Tibial nerve (tissue), 4 donors: ENCODE measurements at regions not wholly inside any gene's neighbourhood (a gene's known extent, or its start where the extent isn't known, plus 50 kb on each side); places are given as distances from the start of the nearest gene placed in this dataset.
A peak's percentile ranks its signal among the peaks of the same experiment; 100 is the strongest.

Source experiments
- DNase-seq, 2 donors: peaks; one replicate each; pipeline ENCODE4 v3.0.0-alpha.2; 2019; ENCODE audit warnings: low spot score in 2 of 2
- H3K27ac ChIP-seq, 4 donors: fragments of 200-600 bp; sonication (generic) in 3 of 4; one replicate each; pipeline ENCODE4 v1.5.1; 2017 to 2019; ENCODE audit warnings: mild to moderate bottlenecking in 1 of 4
- H3K27me3 ChIP-seq, 2 donors: fragments of 200-600 bp; sonication (generic) in 1 of 2; one replicate each; pipeline versions ENCODE4 v1.5.1 to v1.6.0; 2017 to 2019
- H3K36me3 ChIP-seq, 3 donors: fragments of 200-600 bp; sonication (generic); one replicate each; pipeline ENCODE4 v1.5.1; 2018 to 2019
- H3K4me1 ChIP-seq, 4 donors: fragments of 200-600 bp; sonication (generic) in 3 of 4; one replicate each; pipeline ENCODE4 v1.5.1; 2017 to 2019
- H3K4me3 ChIP-seq, 4 donors: fragments of 200-600 bp; sonication (generic) in 3 of 4; one replicate each; pipeline ENCODE4 v1.5.1; 2017 to 2019; ENCODE audit warnings: mild to moderate bottlenecking in 1 of 4, moderate library complexity in 1 of 4
- H3K9me3 ChIP-seq, 4 donors: fragments of 200-600 bp; sonication (generic) in 3 of 4; one replicate each; pipeline ENCODE4 v1.5.1; 2017 to 2019
- EP300 ChIP-seq, 2 donors: sonication (generic); formaldehyde crosslinking; IDR thresholded peaks; one replicate each; pipeline ENCODE4 v1.6.1; 2017; ENCODE audit warnings: antibody characterized with exemption in 2 of 2, mild to moderate bottlenecking in 1 of 2
- POLR2A ChIP-seq, 2 donors: fragments of 450-650 bp; IDR thresholded peaks; one replicate each; pipeline ENCODE4 v1.6.1; 2017; ENCODE audit warnings: antibody characterized with exemption in 2 of 2, mild to moderate bottlenecking in 2 of 2, moderate library complexity in 2 of 2
- WGBS, 2 donors: methylation state at CpG; one replicate each; pipeline ENCODE4 v1.1.5; 2018; 5-methylcytosine and 5-hydroxymethylcytosine counted together
- TF ChIP-seq, protein P1 (sequence below), 5 experiments: fragments of 200-600 bp in 3 of 5; fragments of 450-650 bp in 2 of 5; sonication (generic) in 3 of 5; IDR thresholded peaks; one replicate each; pipeline ENCODE4 v1.5.1; 2016 to 2019; ENCODE audit warnings: antibody characterized with exemption in 5 of 5, mild to moderate bottlenecking in 3 of 5, moderate library complexity in 2 of 5

DNA sequence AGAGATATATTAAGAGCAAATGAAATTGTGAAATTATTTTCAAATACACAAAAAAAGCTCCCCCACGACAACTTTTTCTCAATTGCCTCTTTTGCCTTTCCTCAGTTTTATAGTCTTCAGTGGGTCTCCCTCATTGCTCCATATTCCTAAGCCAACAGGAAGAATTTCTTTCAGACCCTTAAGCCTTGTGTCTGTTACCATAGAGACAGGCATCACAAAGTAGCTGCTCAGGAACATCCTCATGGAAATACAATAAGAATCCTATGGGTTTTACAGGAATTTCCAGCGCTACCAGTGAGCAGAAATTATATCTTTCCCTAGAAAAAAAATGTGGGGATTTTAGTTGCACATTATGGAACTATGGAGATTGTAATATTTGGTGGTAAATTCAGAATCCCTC is 121.9 kb upstream of the DMD start:
- Histone ChIP-seq H3K27me3 (peaks cover 0 to 1% of the 10 kb centered on the region in 2 donors), H3K9me3 (no peaks in the 10 kb centered on the region), H3K36me3 (no peaks in the 10 kb centered on the region), H3K4me1 (no peaks in the 10 kb centered on the region), H3K4me3 (no peak overlapping the region), H3K27ac (no peak overlapping the region)
- TF ChIP-seq POLR2A (IDR thresholded peaks at IDR 0.05) (no peak), EP300 (IDR thresholded peaks at IDR 0.05) (no peak)
- TF ChIP-seq, protein P1, sequence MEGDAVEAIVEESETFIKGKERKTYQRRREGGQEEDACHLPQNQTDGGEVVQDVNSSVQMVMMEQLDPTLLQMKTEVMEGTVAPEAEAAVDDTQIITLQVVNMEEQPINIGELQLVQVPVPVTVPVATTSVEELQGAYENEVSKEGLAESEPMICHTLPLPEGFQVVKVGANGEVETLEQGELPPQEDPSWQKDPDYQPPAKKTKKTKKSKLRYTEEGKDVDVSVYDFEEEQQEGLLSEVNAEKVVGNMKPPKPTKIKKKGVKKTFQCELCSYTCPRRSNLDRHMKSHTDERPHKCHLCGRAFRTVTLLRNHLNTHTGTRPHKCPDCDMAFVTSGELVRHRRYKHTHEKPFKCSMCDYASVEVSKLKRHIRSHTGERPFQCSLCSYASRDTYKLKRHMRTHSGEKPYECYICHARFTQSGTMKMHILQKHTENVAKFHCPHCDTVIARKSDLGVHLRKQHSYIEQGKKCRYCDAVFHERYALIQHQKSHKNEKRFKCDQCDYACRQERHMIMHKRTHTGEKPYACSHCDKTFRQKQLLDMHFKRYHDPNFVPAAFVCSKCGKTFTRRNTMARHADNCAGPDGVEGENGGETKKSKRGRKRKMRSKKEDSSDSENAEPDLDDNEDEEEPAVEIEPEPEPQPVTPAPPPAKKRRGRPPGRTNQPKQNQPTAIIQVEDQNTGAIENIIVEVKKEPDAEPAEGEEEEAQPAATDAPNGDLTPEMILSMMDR (IDR thresholded peaks at IDR 0.05): no peak
- WGBS, 2 donors: 69 to 100% methylated on average over 2 of the region's 2 CpGs
- DNase-seq: no peak

DNA sequence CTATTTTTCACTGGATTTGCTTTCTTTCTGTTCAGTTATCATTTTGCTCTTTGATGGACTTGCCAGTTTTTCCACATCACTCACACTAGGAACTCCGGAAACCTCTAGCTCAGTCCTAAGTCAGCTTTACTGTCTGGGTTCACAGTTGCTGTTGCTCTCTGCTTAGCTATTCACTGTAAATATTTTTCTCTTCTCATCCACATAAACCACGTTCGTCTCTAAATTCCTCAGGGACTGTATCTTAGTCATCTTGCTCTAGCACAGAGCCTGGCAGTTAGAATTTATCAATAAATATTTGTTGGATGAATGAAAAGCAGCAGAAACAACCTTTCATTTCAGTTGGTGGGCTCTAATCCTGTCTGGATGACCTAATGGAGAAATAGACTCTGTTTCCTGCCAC is 119.4 kb upstream of the DMD start:
- H3K36me3 ChIP-seq: no peaks in the 10 kb centered on the region
- H3K27me3 ChIP-seq: peaks cover 0 to 3% of the 10 kb centered on the region in 2 donors
- no peaks in the 10 kb centered on the region for H3K4me1 ChIP-seq
- no peak overlapping the region for H3K4me3 ChIP-seq
- no peak for DNase-seq
- 32 to 43% methylated on average over 3 of the region's 3 CpGs for WGBS, 2 donors
- TF ChIP-seq POLR2A (IDR thresholded peaks at IDR 0.05): no peak
- TF ChIP-seq, protein P1 (IDR thresholded peaks at IDR 0.05): no peak
- TF ChIP-seq EP300 (IDR thresholded peaks at IDR 0.05): no peak
- H3K27ac ChIP-seq: no peak overlapping the region
- H3K9me3 ChIP-seq: no peaks in the 10 kb centered on the region

DNA sequence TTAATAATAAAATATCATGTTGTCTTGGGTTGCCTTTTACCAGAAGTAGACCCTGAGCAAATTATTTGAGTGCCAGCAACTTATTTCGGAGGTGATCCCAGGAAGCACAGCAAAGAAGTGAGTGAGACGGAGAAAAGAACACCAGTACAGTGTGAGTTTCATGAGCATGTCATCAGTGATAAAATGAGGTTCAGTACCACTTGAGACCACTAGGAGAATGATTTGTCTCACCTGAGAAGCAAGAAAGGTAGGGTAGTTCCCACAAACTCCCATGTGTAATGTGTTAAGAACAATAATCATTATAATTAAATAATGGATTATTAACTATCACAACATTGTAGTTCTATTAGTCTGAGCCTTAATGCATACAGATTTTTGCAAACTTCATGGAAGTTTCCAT is 112.8 kb upstream of the DMD start:
- peaks cover 0 to 3% of the 10 kb centered on the region in 2 donors for H3K27me3 ChIP-seq
- no peaks in the 10 kb centered on the region for H3K4me1 ChIP-seq
- no peaks in the 10 kb centered on the region for H3K9me3 ChIP-seq
- H3K4me3 ChIP-seq: no peak overlapping the region
- WGBS, 2 donors: 75 to 100% methylated on average over 2 of the region's 2 CpGs
- DNase-seq: no peak
- TF ChIP-seq, protein P1 (IDR thresholded peaks at IDR 0.05): no peak
- no peaks in the 10 kb centered on the region for H3K36me3 ChIP-seq
- H3K27ac ChIP-seq: no peak overlapping the region

DNA sequence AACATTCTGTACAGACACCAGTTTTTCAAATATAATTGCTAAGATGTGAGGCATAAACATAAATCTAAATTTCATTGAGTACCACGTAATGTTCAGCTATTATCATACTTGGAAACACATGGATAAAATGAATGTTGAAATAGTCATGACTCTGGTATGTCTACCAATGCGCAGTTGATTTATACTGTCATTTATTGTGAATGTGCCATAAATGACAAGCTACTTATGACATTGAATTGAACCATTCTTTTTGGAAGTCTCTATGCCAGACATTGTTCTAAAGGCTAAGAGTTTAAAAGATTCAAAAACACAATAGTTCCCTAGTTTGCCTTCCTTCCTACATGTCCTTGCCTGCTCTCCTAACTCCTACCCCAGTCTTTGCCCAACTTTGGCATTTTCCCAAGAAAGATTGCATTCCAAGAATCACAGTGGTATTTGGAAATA is 96.6 kb upstream of the DMD start:
- DNase-seq: no peak
- Histone ChIP-seq H3K4me1 (no peaks in the 10 kb centered on the region), H3K36me3 (no peaks in the 10 kb centered on the region), H3K27me3 (no peaks in the 10 kb centered on the region), H3K4me3 (no peak overlapping the region), H3K9me3 (no peaks in the 10 kb centered on the region), H3K27ac (peak overlapping the region in 1 of 4 donors; percentile 53)
- TF ChIP-seq, protein P1 (IDR thresholded peaks at IDR 0.05): no peak
- TF ChIP-seq EP300 (IDR thresholded peaks at IDR 0.05) (peak in 1 of 2 donors; percentile 15), POLR2A (IDR thresholded peaks at IDR 0.05) (no peak)
- 44 to 53% methylated on average over 2 of the region's 2 CpGs for WGBS, 2 donors

DNA sequence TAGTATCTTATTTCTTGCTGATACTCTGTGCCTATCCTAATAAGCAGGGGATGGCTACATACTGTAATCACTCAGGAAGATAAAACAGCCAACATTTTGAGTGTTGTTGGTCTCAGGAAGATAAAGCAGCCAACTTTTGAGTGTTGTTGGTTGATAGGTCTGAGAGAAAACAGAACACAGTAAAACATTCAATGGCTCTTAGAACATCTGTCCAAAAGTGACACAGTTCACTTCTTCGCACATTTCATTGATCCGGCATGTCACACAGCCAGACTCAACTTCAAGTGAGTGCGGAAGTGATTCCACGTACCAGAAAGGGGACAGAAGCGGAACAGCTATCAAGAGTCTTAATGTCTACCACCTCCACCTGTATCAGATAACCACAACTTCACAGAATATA is 87.3 kb upstream of the DMD start:
- no peak overlapping the region for H3K4me3 ChIP-seq
- no peak overlapping the region for H3K27ac ChIP-seq
- H3K4me1 ChIP-seq: no peaks in the 10 kb centered on the region
- WGBS, 2 donors: 80 to 89% methylated on average over 5 of the region's 5 CpGs
- no peak for DNase-seq
- TF ChIP-seq, protein P1 (IDR thresholded peaks at IDR 0.05): no peak
- TF ChIP-seq POLR2A (IDR thresholded peaks at IDR 0.05) (no peak), EP300 (IDR thresholded peaks at IDR 0.05) (no peak)
- H3K27me3 ChIP-seq: no peaks in the 10 kb centered on the region
- no peaks in the 10 kb centered on the region for H3K36me3 ChIP-seq
- no peaks in the 10 kb centered on the region for H3K9me3 ChIP-seq
